Bronchial epithelial cell (primary cell): ENCODE measurements at regions not wholly inside any gene's neighbourhood (a gene's known extent, or its start where the extent isn't known, plus 50 kb on each side); places are given as distances from the start of the nearest gene placed in this dataset.

Experiments
- DNase-seq: peaks from one replicate; pipeline ENCODE4 v3.0.0-alpha.2; 2010; ENCODE audit warnings: low read depth
- FAIRE-seq: peaks from 2 replicates; lab custom pipeline; 2011; peaks lifted over from hg19 to GRCh38; lab: Jason Lieb, UNC
- H3K27me3 ChIP-seq: 2 replicates; pipeline ENCODE4 v1.5.1; 2011; ENCODE audit warnings: low read length; ENCODE audit not compliant: control insufficient read depth, insufficient read depth
- H3K36me3 ChIP-seq: 2 replicates; pipeline ENCODE4 v1.5.1; 2011; ENCODE audit warnings: low read length; ENCODE audit not compliant: control insufficient read depth, insufficient read depth
- H3K4me3 ChIP-seq: 2 replicates; pipeline ENCODE4 v1.5.1; 2011; ENCODE audit warnings: mild to moderate bottlenecking, low read depth, low read length, control low read depth
- CTCF ChIP-seq: IDR thresholded peaks from 2 replicates; pipeline ENCODE4 v1.5.1; 2011; ENCODE audit warnings: mild to moderate bottlenecking, moderate library complexity, low read length, control low read depth, inconsistent platforms; ENCODE audit not compliant: insufficient read depth, severe bottlenecking

GRCh38 chr3:77795013-77795412, 755.1 kb downstream of the ROBO2 start:
- no peak for TF ChIP-seq CTCF
- FAIRE-seq, result no peak

GRCh38 chr3:77799278-77799677, 759.4 kb downstream of the ROBO2 start:
- FAIRE-seq (no peak), DNase-seq (no peak)
- Histone ChIP-seq H3K27me3 (no peaks in the 10 kb centered on the region), H3K36me3 (no peaks in the 10 kb centered on the region), H3K4me3 (no peak overlapping the region)
- no peak for TF ChIP-seq CTCF

More at GRCh38 chr3:77795013-77795412, 755.1 kb downstream of the ROBO2 start:
- no peaks in the 10 kb centered on the region for H3K36me3 ChIP-seq
- H3K27me3 ChIP-seq, result no peaks in the 10 kb centered on the region
- H3K4me3 ChIP-seq, result no peak overlapping the region
- no peak for DNase-seq

GRCh38 chr3:77800893-77801292, 761.0 kb downstream of the ROBO2 start:
- no peaks in the 10 kb centered on the region for H3K36me3 ChIP-seq
- DNase-seq (no peak), FAIRE-seq (no peak)
- H3K4me3 ChIP-seq, result no peak overlapping the region
- no peaks in the 10 kb centered on the region for H3K27me3 ChIP-seq
- TF ChIP-seq CTCF, result no peak

GRCh38 chr3:77807312-77807711, 767.4 kb downstream of the ROBO2 start:
- TF ChIP-seq CTCF, result no peak
- DNase-seq, result no peak
- Histone ChIP-seq H3K27me3 (no peaks in the 10 kb centered on the region), H3K4me3 (no peak overlapping the region), H3K36me3 (no peaks in the 10 kb centered on the region)
- FAIRE-seq, result no peak

- no peak for DNase-seq
- Histone ChIP-seq H3K4me3 (no peak overlapping the region), H3K27me3 (no peaks in the 10 kb centered on the region), H3K36me3 (no peaks in the 10 kb centered on the region)
- no peak for FAIRE-seq
- no peak for TF ChIP-seq CTCF
These were observed 774.9 kb downstream of the ROBO2 start for GRCh38 chr3:77814845-77815244.

- no peak for FAIRE-seq
- H3K4me3 ChIP-seq, result no peak overlapping the region
- no peaks in the 10 kb centered on the region for H3K36me3 ChIP-seq
- no peaks in the 10 kb centered on the region for H3K27me3 ChIP-seq
- peak; percentile 33 for TF ChIP-seq CTCF
- DNase-seq, result peak; percentile 8
These were observed 775.6 kb downstream of the ROBO2 start for GRCh38 chr3:77815467-77815866.
